ENCODE measurements at regions not wholly inside any gene's neighbourhood (a gene's known extent, or its start where the extent isn't known, plus 50 kb on each side); places are given as distances from the start of the nearest gene placed in this dataset.

GRCh38 chr3:177810162-177810623, 612.9 kb upstream of the TBL1XR1 start:
- TF ChIP-seq CTCF (conservative IDR thresholded peaks at IDR 0.05; ENCODE audit: low read depth, low read length) = no peak
- no peak for TF ChIP-seq EZH2 (IDR thresholded peaks at IDR 0.05; ENCODE audit: borderline replicate concordance, low read depth, low read length, poor library complexity, severe bottlenecking)
- intact Hi-C loops (cut with micrococcal nuclease; ENCODE audit: unreplicated experiment) = no loop called here
- no peaks in the 10 kb centered on the region for H3K36me3 ChIP-seq (ENCODE audit: insufficient read depth, low read length, poor library complexity, severe bottlenecking)
- no peaks in the 10 kb centered on the region for H3K27me3 ChIP-seq (replicated peaks; ENCODE audit: insufficient read depth, low read depth, low read length, poor library complexity)
- POLR2A ChIA-PET (ENCODE audit: low non-redundant PET) = no interaction called here
- CTCF ChIA-PET = no interaction called here
- no peak overlapping the region for H3K4me3 ChIP-seq (ENCODE audit: low read depth, low read length, poor library complexity, severe bottlenecking)
- H3K27ac ChIP-seq (ENCODE audit: low read depth, low read length, poor library complexity, severe bottlenecking) = no peak overlapping the region
- no TSS peak for BruUV-seq (replicated peaks)
- DNase-seq (ENCODE audit: low spot score) = no peak
- H3K4me1 ChIP-seq (ENCODE audit: insufficient read depth, low read length, poor library complexity, severe bottlenecking) = peaks cover 1% of the 10 kb centered on the region
- no peaks in the 10 kb centered on the region for H3K9me3 ChIP-seq (ENCODE audit: low read depth, low read length, poor library complexity, severe bottlenecking)

DNA sequence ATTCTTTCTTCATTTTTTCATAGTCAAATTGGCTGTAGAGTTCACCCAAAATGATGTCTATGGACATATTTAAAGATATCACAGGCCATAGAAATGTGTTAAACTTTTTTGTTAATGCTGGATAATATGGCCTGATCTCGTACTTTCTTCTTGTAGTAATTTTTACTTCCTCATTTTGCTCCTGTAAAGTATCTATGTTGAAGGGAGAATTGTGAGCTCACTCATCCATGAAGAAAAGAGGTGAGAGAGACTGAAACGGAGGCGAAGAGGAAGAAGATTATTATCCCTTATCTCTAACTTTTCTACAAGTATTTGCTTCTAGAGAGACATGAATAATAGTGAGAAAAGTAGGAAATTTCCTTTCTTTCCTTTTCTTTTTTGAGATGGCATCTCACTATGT, 613.8 kb upstream of the TBL1XR1 start:
- POLR2A ChIA-PET (ENCODE audit: low non-redundant PET) = no interaction called here
- no peak overlapping the region for H3K4me3 ChIP-seq (ENCODE audit: low read depth, low read length, poor library complexity, severe bottlenecking)
- no peaks in the 10 kb centered on the region for H3K9me3 ChIP-seq (ENCODE audit: low read depth, low read length, poor library complexity, severe bottlenecking)
- DNase-seq (ENCODE audit: low spot score) = no peak
- no peaks in the 10 kb centered on the region for H3K36me3 ChIP-seq (ENCODE audit: insufficient read depth, low read length, poor library complexity, severe bottlenecking)
- no peaks in the 10 kb centered on the region for H3K27me3 ChIP-seq (replicated peaks; ENCODE audit: insufficient read depth, low read depth, low read length, poor library complexity)
- no TSS peak for BruUV-seq (replicated peaks)
- peaks cover 9% of the 10 kb centered on the region for H3K4me1 ChIP-seq (ENCODE audit: insufficient read depth, low read length, poor library complexity, severe bottlenecking)
- no peak overlapping the region for H3K27ac ChIP-seq (ENCODE audit: low read depth, low read length, poor library complexity, severe bottlenecking)
- intact Hi-C loops (cut with micrococcal nuclease; ENCODE audit: unreplicated experiment) = no loop called here
- TF ChIP-seq CTCF (conservative IDR thresholded peaks at IDR 0.05; ENCODE audit: low read depth, low read length) (no peak), EZH2 (IDR thresholded peaks at IDR 0.05; ENCODE audit: borderline replicate concordance, low read depth, low read length, poor library complexity, severe bottlenecking) (no peak)
- CTCF ChIA-PET = no interaction called here

DNA sequence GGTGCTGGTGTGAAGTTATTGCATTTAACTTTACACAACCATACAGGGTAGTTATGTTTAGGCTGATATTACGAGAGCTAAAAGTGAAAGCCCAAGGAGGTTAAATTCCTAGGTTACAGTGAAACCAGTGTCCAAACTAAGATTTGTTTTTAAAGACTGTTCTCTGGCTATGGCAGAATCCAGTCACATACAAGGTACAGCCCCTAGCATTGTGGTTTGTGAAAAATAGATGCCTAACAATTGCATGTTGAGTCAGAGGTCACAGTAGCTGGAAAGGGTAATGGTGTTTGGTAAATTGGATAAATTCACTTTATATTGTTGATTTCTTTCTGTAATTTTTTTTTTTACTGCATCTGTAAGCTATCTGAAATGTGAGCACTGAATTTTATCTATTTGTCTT, 614.6 kb upstream of the TBL1XR1 start:
- intact Hi-C loops (cut with micrococcal nuclease; ENCODE audit: unreplicated experiment) = no loop called here
- Histone ChIP-seq H3K9me3 (ENCODE audit: low read depth, low read length, poor library complexity, severe bottlenecking) (no peaks in the 10 kb centered on the region), H3K27ac (ENCODE audit: low read depth, low read length, poor library complexity, severe bottlenecking) (no peak overlapping the region), H3K27me3 (replicated peaks; ENCODE audit: insufficient read depth, low read depth, low read length, poor library complexity) (no peaks in the 10 kb centered on the region), H3K36me3 (ENCODE audit: insufficient read depth, low read length, poor library complexity, severe bottlenecking) (no peaks in the 10 kb centered on the region), H3K4me3 (ENCODE audit: low read depth, low read length, poor library complexity, severe bottlenecking) (no peak overlapping the region), H3K4me1 (ENCODE audit: insufficient read depth, low read length, poor library complexity, severe bottlenecking) (peaks cover 9% of the 10 kb centered on the region)
- TF ChIP-seq CTCF (conservative IDR thresholded peaks at IDR 0.05; ENCODE audit: low read depth, low read length) = no peak
- TF ChIP-seq EZH2 (IDR thresholded peaks at IDR 0.05; ENCODE audit: borderline replicate concordance, low read depth, low read length, poor library complexity, severe bottlenecking) = no peak
- no TSS peak for BruUV-seq (replicated peaks)
- no peak for DNase-seq (ENCODE audit: low spot score)
- ChIA-PET CTCF (no interaction called here), POLR2A (ENCODE audit: low non-redundant PET) (no interaction called here)

Data from A673 (cell line).